DOHH2 (cell line): ENCODE measurements at regions not wholly inside any gene's neighbourhood (a gene's known extent, or its start where the extent isn't known, plus 50 kb on each side); places are given as distances from the start of the nearest gene placed in this dataset.

Experiments used
- CTCF ChIP-seq: fragments of 200-600 bp; sonication (generic); IDR thresholded peaks from one replicate; pipeline ENCODE4 v1.5.1; 2014; ENCODE audit warnings: antibody characterized with exemption, mild to moderate bottlenecking, low read depth, low read length; ENCODE audit not compliant: poor library complexity, severe bottlenecking
- EZH2phosphoT487 ChIP-seq: fragments of 200-600 bp; sonication (generic); IDR thresholded peaks from 2 replicates; pipeline ENCODE4 v1.6.1; 2017; ENCODE audit warnings: borderline replicate concordance, mild to moderate bottlenecking, antibody characterized with exemption, low read length, moderate library complexity, mixed read lengths

GRCh38 chr2:150046211-150046610 lies 441.3 kb downstream of the RND3 start:
- TF ChIP-seq CTCF, result no peak
- TF ChIP-seq EZH2phosphoT487, result no peak
